ENCODE measurements at regions not wholly inside any gene's neighbourhood (a gene's known extent, or its start where the extent isn't known, plus 50 kb on each side); places are given as distances from the start of the nearest gene placed in this dataset.
"Not testable (repeated sequence)": the region's sequence is repeated elsewhere in the genome, so short reads cannot be mapped to it uniquely, and the experiment has no call there.

- no peak for TF ChIP-seq CTCF (conservative IDR thresholded peaks at IDR 0.05; ENCODE audit: low read depth, low read length)
- no peak for DNase-seq (ENCODE audit: low read depth)
- H3K4me3 ChIP-seq (ENCODE audit: low read length) = no peak overlapping the region
These were observed 362.4 kb downstream of the CETN3 start for GRCh38 chr5:90047113-90047512.

DNA sequence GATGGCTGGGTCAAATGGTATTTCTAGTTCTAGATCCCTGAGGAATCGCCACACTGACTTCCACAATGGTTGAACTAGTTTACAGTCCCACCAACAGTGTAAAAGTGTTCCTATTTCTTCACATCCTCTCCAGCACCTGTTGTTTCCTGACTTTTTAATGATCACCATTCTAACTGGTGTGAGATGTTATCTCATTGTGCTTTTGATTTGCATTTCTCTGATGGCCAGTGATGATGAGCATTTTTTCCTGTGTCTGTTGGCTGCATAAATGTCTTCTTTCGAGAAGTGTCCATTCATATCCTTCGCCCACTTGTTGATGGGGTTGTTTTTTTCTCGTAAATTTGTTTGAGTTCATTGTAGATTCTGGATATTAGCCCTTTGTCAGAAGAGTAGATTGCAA is 369.5 kb downstream of the CETN3 start:
- DNase-seq (ENCODE audit: low read depth); H3K4me3 ChIP-seq (ENCODE audit: low read length): not testable (repeated sequence)

GRCh38 chr5:90037646-90038045 is 371.9 kb downstream of the CETN3 start:
- no peak for DNase-seq (ENCODE audit: low read depth)
- no peak overlapping the region for H3K4me3 ChIP-seq (ENCODE audit: low read length)
- TF ChIP-seq CTCF (conservative IDR thresholded peaks at IDR 0.05; ENCODE audit: low read depth, low read length) = no peak

DNA sequence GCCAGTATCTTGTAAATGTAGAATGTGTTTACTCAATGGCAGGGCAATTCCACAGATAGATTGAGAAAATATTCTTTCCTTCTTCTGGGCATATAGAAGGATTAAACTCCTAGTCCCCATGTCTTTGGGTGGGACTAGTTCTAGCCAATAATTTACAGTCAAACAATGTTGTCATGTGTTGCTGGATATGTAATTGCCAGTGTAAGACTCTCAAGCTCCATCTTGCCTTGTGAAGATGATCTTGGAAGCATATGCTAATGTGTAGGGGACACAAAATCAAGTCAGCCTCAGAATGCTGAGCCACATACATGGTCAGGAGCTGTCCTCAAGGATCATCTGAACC is 386.9 kb downstream of the CETN3 start:
- no peak overlapping the region for H3K4me3 ChIP-seq (ENCODE audit: low read length)
- no peak for DNase-seq (ENCODE audit: low read depth)
- TF ChIP-seq CTCF (conservative IDR thresholded peaks at IDR 0.05; ENCODE audit: low read depth, low read length) = no peak

- DNase-seq (ENCODE audit: low read depth) = no peak
- no peak for TF ChIP-seq CTCF (conservative IDR thresholded peaks at IDR 0.05; ENCODE audit: low read depth, low read length)
- no peak overlapping the region for H3K4me3 ChIP-seq (ENCODE audit: low read length)
These were observed 387.4 kb downstream of the CETN3 start for GRCh38 chr5:90022002-90022710.

- DNase-seq (ENCODE audit: low read depth) = peak; percentile 86
- no peak for TF ChIP-seq CTCF (conservative IDR thresholded peaks at IDR 0.05; ENCODE audit: low read depth, low read length)
- H3K4me3 ChIP-seq (ENCODE audit: low read length) = peak overlapping the region; percentile 2
These were observed 388.7 kb downstream of the CETN3 start for GRCh38 chr5:90020575-90021538.

DNA sequence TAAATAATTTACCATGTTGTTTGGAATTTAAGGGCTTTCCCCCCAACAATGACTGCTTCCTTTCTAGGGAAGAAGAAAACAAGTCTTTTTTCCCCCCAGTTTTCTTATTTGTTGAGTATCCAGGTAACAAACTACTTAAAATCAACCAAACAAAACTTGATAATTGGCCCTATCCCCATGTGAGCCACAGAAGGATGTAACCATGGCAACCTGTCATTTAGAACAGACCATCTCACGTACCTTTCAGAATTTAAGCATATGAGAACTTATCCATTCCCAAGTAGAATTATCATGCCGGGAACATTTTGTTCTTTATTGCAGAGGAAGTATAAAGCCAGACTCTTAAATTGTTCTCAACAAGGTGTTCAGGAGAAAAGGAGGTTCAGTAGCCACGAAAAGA is 392.3 kb downstream of the CETN3 start:
- TF ChIP-seq CTCF (conservative IDR thresholded peaks at IDR 0.05; ENCODE audit: low read depth, low read length) = no peak

More for the DNA sequence above, 392.3 kb downstream of the CETN3 start:
- no peak overlapping the region for H3K4me3 ChIP-seq (ENCODE audit: low read length)
- no peak for DNase-seq (ENCODE audit: low read depth)

All from retinal pigment epithelial cell (primary cell).